ENCODE measurements at regions not wholly inside any gene's neighbourhood (a gene's known extent, or its start where the extent isn't known, plus 50 kb on each side); places are given as distances from the start of the nearest gene placed in this dataset.

DNA sequence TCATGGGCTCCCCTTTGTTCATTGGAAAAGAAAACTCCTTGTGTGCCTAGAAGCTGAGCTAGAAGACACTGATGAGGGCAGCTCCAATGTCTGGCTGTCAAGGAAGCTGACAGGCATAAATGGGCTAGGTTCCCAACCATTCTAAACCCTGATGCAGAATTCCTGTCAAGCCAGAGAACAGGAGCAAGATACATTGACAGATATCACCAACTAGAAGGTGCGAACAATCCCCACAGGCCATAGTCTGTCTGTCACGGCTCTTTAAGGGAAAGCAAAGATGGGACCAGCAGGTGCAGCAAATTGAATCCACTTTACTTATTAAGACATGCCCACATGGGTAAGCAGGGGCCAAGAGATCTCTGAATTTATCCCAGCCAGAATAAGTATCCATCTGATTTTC lies 617.9 kb upstream of the POT1 start:
- no peaks in the 10 kb centered on the region for H3K27me3 Mint-ChIP-seq

DNA sequence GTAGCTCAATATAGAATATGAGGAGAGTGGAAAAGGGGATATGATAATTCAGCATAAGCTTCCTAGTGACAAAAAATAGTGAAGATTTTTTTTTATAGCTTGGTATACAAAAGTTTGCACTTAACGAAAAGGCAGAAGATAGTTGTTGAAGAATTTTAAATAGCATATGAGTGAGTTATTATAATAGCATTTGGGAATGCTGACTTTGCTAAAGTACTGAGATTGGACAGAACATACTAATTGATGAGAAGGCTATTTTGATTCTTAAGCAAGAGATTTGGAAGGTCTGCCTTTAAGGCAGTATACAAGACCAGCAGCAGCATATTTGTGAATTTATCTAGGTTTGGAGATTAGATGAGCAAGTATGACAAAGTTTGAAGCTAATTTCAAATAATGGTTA lies 600.9 kb upstream of the POT1 start:
- Mint-ChIP-seq H3K4me3 (no peak overlapping the region), H3K9me3 (no peaks in the 10 kb centered on the region), H3K4me1 (ENCODE audit: unreplicated experiment) (no peaks in the 10 kb centered on the region), H3K27me3 (no peaks in the 10 kb centered on the region), H3K36me3 (no peaks in the 10 kb centered on the region), H3K27ac (no peak overlapping the region)
- no peak for DNase-seq (ENCODE audit: extremely low spot score, unreplicated experiment)
- TF ChIP-seq, protein P1, sequence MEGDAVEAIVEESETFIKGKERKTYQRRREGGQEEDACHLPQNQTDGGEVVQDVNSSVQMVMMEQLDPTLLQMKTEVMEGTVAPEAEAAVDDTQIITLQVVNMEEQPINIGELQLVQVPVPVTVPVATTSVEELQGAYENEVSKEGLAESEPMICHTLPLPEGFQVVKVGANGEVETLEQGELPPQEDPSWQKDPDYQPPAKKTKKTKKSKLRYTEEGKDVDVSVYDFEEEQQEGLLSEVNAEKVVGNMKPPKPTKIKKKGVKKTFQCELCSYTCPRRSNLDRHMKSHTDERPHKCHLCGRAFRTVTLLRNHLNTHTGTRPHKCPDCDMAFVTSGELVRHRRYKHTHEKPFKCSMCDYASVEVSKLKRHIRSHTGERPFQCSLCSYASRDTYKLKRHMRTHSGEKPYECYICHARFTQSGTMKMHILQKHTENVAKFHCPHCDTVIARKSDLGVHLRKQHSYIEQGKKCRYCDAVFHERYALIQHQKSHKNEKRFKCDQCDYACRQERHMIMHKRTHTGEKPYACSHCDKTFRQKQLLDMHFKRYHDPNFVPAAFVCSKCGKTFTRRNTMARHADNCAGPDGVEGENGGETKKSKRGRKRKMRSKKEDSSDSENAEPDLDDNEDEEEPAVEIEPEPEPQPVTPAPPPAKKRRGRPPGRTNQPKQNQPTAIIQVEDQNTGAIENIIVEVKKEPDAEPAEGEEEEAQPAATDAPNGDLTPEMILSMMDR (conservative IDR thresholded peaks at IDR 0.05), result no peak

More for the DNA sequence above, 617.9 kb upstream of the POT1 start:
- H3K9me3 Mint-ChIP-seq, result no peaks in the 10 kb centered on the region
- H3K4me3 Mint-ChIP-seq, result no peak overlapping the region
- TF ChIP-seq, protein P1 (conservative IDR thresholded peaks at IDR 0.05), result no peak
- no peaks in the 10 kb centered on the region for H3K36me3 Mint-ChIP-seq
- DNase-seq (ENCODE audit: extremely low spot score, unreplicated experiment), result no peak
- no peak overlapping the region for H3K27ac Mint-ChIP-seq
- H3K4me1 Mint-ChIP-seq (ENCODE audit: unreplicated experiment), result no peaks in the 10 kb centered on the region

DNA sequence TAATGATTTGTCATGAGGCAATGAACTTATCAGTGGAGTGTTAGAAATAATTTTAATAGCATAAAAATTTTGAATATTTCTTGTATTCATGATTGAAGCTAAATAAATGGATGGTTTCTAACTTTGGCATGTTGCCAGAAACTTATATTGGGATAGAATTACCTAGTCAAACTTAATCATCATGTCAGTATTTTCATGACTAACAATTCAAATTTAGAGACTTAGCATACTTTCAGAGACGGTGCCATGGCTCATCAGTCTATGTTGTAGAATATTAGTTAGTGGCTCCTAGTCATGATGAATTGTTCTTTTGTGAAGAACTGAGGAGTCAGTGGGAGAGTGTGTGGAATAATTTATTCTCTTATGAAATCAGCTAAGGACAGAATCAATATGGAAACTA lies 599.6 kb upstream of the POT1 start:
- no peaks in the 10 kb centered on the region for H3K4me1 Mint-ChIP-seq (ENCODE audit: unreplicated experiment)
- H3K4me3 Mint-ChIP-seq, result no peak overlapping the region
- no peaks in the 10 kb centered on the region for H3K36me3 Mint-ChIP-seq

DNA sequence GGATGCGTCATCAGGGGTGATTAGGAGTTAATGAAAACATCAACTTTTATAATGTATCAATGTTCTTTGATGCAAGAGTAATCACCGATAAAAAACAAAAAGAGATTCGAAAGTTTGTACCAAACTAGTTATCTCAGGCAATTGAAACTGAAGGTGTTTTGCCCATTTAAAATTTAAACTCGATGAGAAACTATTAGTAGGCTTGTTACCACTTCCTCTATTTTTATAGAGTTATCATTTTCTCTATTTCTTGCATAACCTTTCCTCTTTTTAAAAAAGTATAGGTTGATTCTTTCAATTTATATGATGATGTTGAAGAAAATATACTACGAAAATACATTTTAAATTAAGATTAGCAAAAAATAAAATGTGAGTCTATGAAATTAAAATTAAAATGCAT lies 597.3 kb upstream of the POT1 start:
- DNase-seq (ENCODE audit: extremely low spot score, unreplicated experiment), result no peak
- TF ChIP-seq, protein P1 (conservative IDR thresholded peaks at IDR 0.05), result no peak
- no peak overlapping the region for H3K4me3 Mint-ChIP-seq
- no peaks in the 10 kb centered on the region for H3K27me3 Mint-ChIP-seq
- H3K4me1 Mint-ChIP-seq (ENCODE audit: unreplicated experiment), result no peaks in the 10 kb centered on the region
- no peak overlapping the region for H3K27ac Mint-ChIP-seq
- no peaks in the 10 kb centered on the region for H3K36me3 Mint-ChIP-seq
- H3K9me3 Mint-ChIP-seq, result no peaks in the 10 kb centered on the region

More for the DNA sequence above, 599.6 kb upstream of the POT1 start:
- TF ChIP-seq, protein P1 (conservative IDR thresholded peaks at IDR 0.05), result no peak
- no peak for DNase-seq (ENCODE audit: extremely low spot score, unreplicated experiment)
- H3K27me3 Mint-ChIP-seq, result no peaks in the 10 kb centered on the region
- no peak overlapping the region for H3K27ac Mint-ChIP-seq
- H3K9me3 Mint-ChIP-seq, result no peaks in the 10 kb centered on the region

DNA sequence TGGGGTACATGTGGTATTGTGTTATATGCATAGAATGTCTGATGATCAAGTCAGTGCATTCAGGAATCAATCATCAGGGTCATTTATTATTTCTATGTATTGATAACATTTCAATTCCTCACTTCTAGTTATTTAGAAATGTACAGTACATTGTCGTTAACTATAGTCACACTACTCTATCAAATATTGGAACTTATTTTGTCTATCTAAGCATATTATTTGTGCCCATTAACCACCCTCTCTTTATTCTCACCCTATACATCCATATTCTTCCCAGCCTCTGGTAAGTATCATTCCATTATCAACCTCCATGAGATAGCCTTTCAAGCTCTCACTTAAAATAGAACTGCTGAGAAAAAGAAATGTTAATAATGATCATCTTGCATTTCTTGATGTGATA lies 596.5 kb upstream of the POT1 start:
- no peaks in the 10 kb centered on the region for H3K36me3 Mint-ChIP-seq
- DNase-seq (ENCODE audit: extremely low spot score, unreplicated experiment), result no peak
- H3K27ac Mint-ChIP-seq, result no peak overlapping the region
- TF ChIP-seq, protein P1 (conservative IDR thresholded peaks at IDR 0.05), result no peak
- H3K4me3 Mint-ChIP-seq, result no peak overlapping the region
- no peaks in the 10 kb centered on the region for H3K9me3 Mint-ChIP-seq
- H3K4me1 Mint-ChIP-seq (ENCODE audit: unreplicated experiment), result no peaks in the 10 kb centered on the region
- no peaks in the 10 kb centered on the region for H3K27me3 Mint-ChIP-seq

DNA sequence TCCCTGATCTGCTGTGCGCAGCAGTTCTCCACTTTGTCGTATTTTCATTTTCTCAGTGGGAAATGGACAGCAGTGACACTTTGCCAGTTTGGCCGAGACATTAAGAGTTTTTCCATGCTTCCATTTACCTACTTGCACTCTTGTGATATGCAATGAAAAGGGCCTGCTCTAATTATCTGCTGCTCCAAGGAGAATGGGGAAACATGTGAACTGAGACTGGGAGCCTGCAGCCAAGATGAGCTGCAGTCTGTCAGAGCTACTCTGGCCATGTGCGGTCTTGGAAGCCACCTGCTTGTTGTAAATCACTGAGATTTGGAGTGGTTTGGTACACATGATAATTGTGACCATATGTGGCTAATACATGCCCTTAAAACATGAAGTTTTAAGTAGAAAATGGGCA lies 586.6 kb upstream of the POT1 start:
- no peaks in the 10 kb centered on the region for H3K27me3 Mint-ChIP-seq
- no peaks in the 10 kb centered on the region for H3K36me3 Mint-ChIP-seq
- no peak overlapping the region for H3K27ac Mint-ChIP-seq
- TF ChIP-seq, protein P1 (conservative IDR thresholded peaks at IDR 0.05), result no peak
- no peaks in the 10 kb centered on the region for H3K4me1 Mint-ChIP-seq (ENCODE audit: unreplicated experiment)
- no peaks in the 10 kb centered on the region for H3K9me3 Mint-ChIP-seq
- no peak overlapping the region for H3K4me3 Mint-ChIP-seq
- DNase-seq (ENCODE audit: extremely low spot score, unreplicated experiment), result no peak

Data from type B pancreatic cell (in vitro differentiated cells).